DND-41 (cell line): ENCODE measurements at regions not wholly inside any gene's neighbourhood (a gene's known extent, or its start where the extent isn't known, plus 50 kb on each side); places are given as distances from the start of the nearest gene placed in this dataset.

ENCODE experiments used
- ATAC-seq: fragments of 200-7000 bp; cut with Tn5 transposase; 3 replicates; pipeline ENCODE4 v1.9.1; 2021; ENCODE audit warnings: low read depth; ENCODE audit not compliant: insufficient read depth
- DNase-seq: peaks from one replicate; pipeline ENCODE4 v3.0.0-alpha.2; 2020
- H2AFZ ChIP-seq: 2 replicates; pipeline ENCODE4 v1.6.0; 2012; ENCODE audit warnings: low read depth, low read length
- H3K27ac ChIP-seq: 2 replicates; pipeline ENCODE4 v1.5.1; 2012; ENCODE audit warnings: low read length, inconsistent platforms
- H3K27me3 ChIP-seq: fragments of 200-600 bp; sonication (generic); 2 replicates; pipeline ENCODE4 v1.6.0; 2012; ENCODE audit warnings: low read length, mild to moderate bottlenecking, inconsistent platforms; ENCODE audit not compliant: insufficient read depth, poor library complexity
- H3K36me3 ChIP-seq: 2 replicates; pipeline ENCODE4 v1.5.1; 2012; ENCODE audit warnings: low read length, inconsistent platforms; ENCODE audit not compliant: insufficient read depth
- H3K4me1 ChIP-seq: 2 replicates; pipeline ENCODE4 v1.5.1; 2012; ENCODE audit warnings: mild to moderate bottlenecking, low read length; ENCODE audit not compliant: insufficient read depth
- H3K4me2 ChIP-seq: 2 replicates; pipeline ENCODE4 v1.6.0; 2012; ENCODE audit warnings: mild to moderate bottlenecking, moderate library complexity, low read length, inconsistent platforms; ENCODE audit not compliant: insufficient read depth
- H3K4me3 ChIP-seq, 2 experiments: fragments of 200-600 bp in 1 of 2; shearing (Covaris generic) in 1 of 2; 2 replicates each; pipeline ENCODE4 v1.5.1; 2012 to 2016; ENCODE audit warnings: inconsistent platforms in 2 of 2, low read length in 2 of 2, mild to moderate bottlenecking in 2 of 2, low read depth in 1 of 2, moderate library complexity in 1 of 2
- H3K79me2 ChIP-seq: 2 replicates; pipeline ENCODE4 v1.6.0; 2012; ENCODE audit warnings: low read length, inconsistent platforms; ENCODE audit not compliant: insufficient read depth
- H3K9ac ChIP-seq: 2 replicates; pipeline ENCODE4 v1.6.0; 2012; ENCODE audit warnings: low read depth, mild to moderate bottlenecking, inconsistent platforms, low read length, moderate library complexity
- H3K9me3 ChIP-seq: 2 replicates; pipeline ENCODE4 v1.5.1; 2012; ENCODE audit warnings: low read length, moderate library complexity, mild to moderate bottlenecking, inconsistent platforms; ENCODE audit not compliant: insufficient read depth, severe bottlenecking
- H4K20me1 ChIP-seq: 2 replicates; pipeline ENCODE4 v1.6.0; 2012; ENCODE audit warnings: low read length; ENCODE audit not compliant: insufficient read depth
- EZH2 ChIP-seq: IDR thresholded peaks from 3 replicates; pipeline ENCODE4 v1.6.1; 2012; ENCODE audit warnings: borderline replicate concordance, low read depth, mild to moderate bottlenecking, moderate library complexity, low read length, inconsistent platforms; ENCODE audit not compliant: severe bottlenecking
- TF ChIP-seq, protein P1 (sequence below): IDR thresholded peaks from 2 replicates; pipeline ENCODE4 v1.5.1; 2012; ENCODE audit warnings: borderline replicate concordance, low read length, moderate library complexity, mild to moderate bottlenecking; ENCODE audit not compliant: poor library complexity, severe bottlenecking; ENCODE audit errors: extremely low read depth

DNA sequence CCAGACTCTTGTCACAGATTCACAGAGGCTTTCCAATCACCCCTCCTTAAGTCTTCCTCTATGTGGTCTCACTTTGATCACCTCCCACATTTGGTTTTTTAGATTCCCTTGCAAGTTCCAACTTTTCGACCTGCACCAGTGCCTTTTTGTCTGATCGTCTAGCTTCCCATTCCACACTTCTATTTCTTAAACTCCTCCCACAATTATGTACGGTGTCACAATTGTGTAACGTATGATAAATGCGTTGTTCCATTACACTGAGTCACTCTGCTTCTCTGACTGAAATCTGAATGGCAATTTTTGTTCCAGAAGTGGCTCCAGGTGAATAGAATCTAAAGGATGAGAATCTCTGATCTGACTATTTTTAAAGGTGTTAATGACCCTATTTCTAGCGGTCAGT lies 320.1 kb downstream of the LMX1A start:
- Histone ChIP-seq H3K27ac (no peak overlapping the region), H2AFZ (no peak overlapping the region), H4K20me1 (no peaks in the 10 kb centered on the region), H3K27me3 (no peaks in the 10 kb centered on the region), H3K4me2 (no peak overlapping the region), H3K4me1 (no peaks in the 10 kb centered on the region), H3K9me3 (no peaks in the 10 kb centered on the region), H3K36me3 (no peaks in the 10 kb centered on the region), H3K9ac (no peak overlapping the region), H3K79me2 (no peaks in the 10 kb centered on the region), H3K4me3 (no peak overlapping the region)
- no peak for DNase-seq
- TF ChIP-seq, protein P1, sequence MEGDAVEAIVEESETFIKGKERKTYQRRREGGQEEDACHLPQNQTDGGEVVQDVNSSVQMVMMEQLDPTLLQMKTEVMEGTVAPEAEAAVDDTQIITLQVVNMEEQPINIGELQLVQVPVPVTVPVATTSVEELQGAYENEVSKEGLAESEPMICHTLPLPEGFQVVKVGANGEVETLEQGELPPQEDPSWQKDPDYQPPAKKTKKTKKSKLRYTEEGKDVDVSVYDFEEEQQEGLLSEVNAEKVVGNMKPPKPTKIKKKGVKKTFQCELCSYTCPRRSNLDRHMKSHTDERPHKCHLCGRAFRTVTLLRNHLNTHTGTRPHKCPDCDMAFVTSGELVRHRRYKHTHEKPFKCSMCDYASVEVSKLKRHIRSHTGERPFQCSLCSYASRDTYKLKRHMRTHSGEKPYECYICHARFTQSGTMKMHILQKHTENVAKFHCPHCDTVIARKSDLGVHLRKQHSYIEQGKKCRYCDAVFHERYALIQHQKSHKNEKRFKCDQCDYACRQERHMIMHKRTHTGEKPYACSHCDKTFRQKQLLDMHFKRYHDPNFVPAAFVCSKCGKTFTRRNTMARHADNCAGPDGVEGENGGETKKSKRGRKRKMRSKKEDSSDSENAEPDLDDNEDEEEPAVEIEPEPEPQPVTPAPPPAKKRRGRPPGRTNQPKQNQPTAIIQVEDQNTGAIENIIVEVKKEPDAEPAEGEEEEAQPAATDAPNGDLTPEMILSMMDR, result no peak
- no peak for TF ChIP-seq EZH2
- no peak for ATAC-seq

DNA sequence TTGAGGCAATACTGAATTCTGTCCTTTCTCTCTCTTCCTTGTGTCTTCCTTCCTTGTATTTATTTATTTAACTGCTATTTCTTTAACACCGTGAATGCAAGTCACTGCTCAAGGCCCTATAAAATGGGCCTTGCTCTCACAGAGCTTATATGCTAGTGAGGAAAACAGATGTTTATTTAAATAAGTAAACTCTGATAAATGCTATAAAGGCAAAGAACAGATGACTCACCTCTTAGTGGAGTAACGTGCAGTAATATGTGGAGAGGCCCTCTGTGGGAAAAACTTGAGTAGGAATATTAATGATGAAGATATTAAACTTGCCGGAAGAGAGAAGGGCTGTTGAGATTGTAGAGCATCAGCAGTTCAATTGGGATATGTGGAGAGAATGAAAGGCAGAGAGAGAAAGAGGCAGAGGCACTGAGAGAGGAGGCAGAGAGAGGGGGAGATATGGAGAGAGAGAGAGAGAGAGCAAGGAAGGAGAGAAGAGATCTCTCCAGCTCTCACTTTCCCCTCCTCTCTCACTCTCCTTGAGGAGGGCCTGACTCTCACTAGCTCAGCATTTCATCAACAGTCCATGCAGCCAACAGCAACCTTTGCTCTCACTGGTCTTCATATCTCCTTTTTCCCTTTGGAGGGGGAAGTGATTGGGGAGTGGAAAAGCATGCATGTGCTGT lies 322.2 kb downstream of the LMX1A start:
- Histone ChIP-seq H3K9ac (no peak overlapping the region), H3K4me2 (no peak overlapping the region), H3K27me3 (no peaks in the 10 kb centered on the region), H3K4me3 (no peak overlapping the region), H3K9me3 (no peaks in the 10 kb centered on the region), H2AFZ (no peak overlapping the region), H4K20me1 (no peaks in the 10 kb centered on the region), H3K79me2 (no peaks in the 10 kb centered on the region), H3K36me3 (no peaks in the 10 kb centered on the region), H3K4me1 (no peaks in the 10 kb centered on the region), H3K27ac (no peak overlapping the region)
- no peak for TF ChIP-seq EZH2
- TF ChIP-seq, protein P1, result no peak
- no peak for DNase-seq
- no peak for ATAC-seq

DNA sequence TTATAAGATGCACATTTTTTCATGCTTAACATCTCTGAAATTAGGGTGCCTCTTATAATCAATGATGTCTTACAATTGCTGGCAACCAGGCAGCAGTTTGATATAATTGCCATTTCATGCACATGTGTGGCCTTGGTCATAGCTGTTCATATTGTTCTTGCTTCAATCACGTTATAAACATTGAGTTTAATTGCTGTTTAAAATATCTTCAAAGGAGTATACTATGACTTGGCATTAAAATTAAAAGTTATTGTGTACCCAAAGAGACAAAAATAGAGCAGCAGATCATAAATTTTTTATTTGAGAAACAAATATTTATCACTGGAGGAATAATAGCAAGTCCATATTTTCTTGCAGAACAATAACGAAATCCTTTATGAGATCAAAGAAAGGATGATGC lies 325.5 kb downstream of the LMX1A start:
- Histone ChIP-seq H3K79me2 (no peaks in the 10 kb centered on the region), H3K27me3 (no peaks in the 10 kb centered on the region), H2AFZ (no peak overlapping the region), H3K36me3 (no peaks in the 10 kb centered on the region), H3K27ac (no peak overlapping the region), H3K9ac (no peak overlapping the region), H3K4me2 (no peak overlapping the region), H3K4me3 (no peak overlapping the region), H3K4me1 (no peaks in the 10 kb centered on the region), H3K9me3 (no peaks in the 10 kb centered on the region), H4K20me1 (no peaks in the 10 kb centered on the region)
- TF ChIP-seq EZH2, result no peak
- TF ChIP-seq, protein P1, result no peak
- no peak for DNase-seq
- ATAC-seq, result no peak
